NCI-H510A (cell line): ENCODE measurements at regions not wholly inside any gene's neighbourhood (a gene's known extent, or its start where the extent isn't known, plus 50 kb on each side); places are given as distances from the start of the nearest gene placed in this dataset.

ENCODE experiments used
- DNase-seq: peaks from one replicate; lab custom pipeline; 2025; lab: John Stamatoyannopoulos, UW

GRCh38 chr18:56278421-56279003 lies 359.9 kb downstream of the TXNL1 start:
- no peak for DNase-seq

- DNase-seq, result no peak
Measured at GRCh38 chr18:56276466-56276865, 361.9 kb downstream of the TXNL1 start.

- DNase-seq, result no peak
Measured at GRCh38 chr18:56273541-56274219, 364.7 kb downstream of the TXNL1 start.

GRCh38 chr18:56270671-56271250 lies 367.6 kb downstream of the TXNL1 start:
- no peak for DNase-seq

GRCh38 chr18:56269958-56270357 lies 368.4 kb downstream of the TXNL1 start:
- no peak for DNase-seq

- no peak for DNase-seq
Measured at GRCh38 chr18:56268952-56269351, 369.4 kb downstream of the TXNL1 start.

- DNase-seq, result no peak
Measured at GRCh38 chr18:56267334-56267733, 371.1 kb downstream of the TXNL1 start.

- no peak for DNase-seq
Measured at GRCh38 chr18:56258178-56258577, 380.2 kb downstream of the TXNL1 start.

- no peak for DNase-seq
Measured at GRCh38 chr18:56257205-56257604, 381.2 kb downstream of the TXNL1 start.

- DNase-seq, result no peak
Measured at GRCh38 chr18:56256659-56257058, 381.7 kb downstream of the TXNL1 start.

- DNase-seq, result no peak
Measured at GRCh38 chr18:56255381-56255780, 383.0 kb downstream of the TXNL1 start.

- no peak for DNase-seq
Measured at GRCh38 chr18:56252456-56252855, 385.9 kb downstream of the TXNL1 start.

GRCh38 chr18:56248610-56249235 lies 389.7 kb downstream of the TXNL1 start:
- DNase-seq, result no peak

- no peak for DNase-seq
Measured at GRCh38 chr18:56246916-56247315, 391.5 kb downstream of the TXNL1 start.

GRCh38 chr18:56245866-56246580 lies 392.4 kb downstream of the TXNL1 start:
- DNase-seq, result no peak

- DNase-seq, result no peak
Measured at GRCh38 chr18:56240405-56240804, 398.0 kb downstream of the TXNL1 start.

GRCh38 chr18:56238576-56238975 lies 399.8 kb downstream of the TXNL1 start:
- DNase-seq, result no peak

GRCh38 chr18:56235481-56236013 lies 402.8 kb downstream of the TXNL1 start:
- DNase-seq, result no peak

- DNase-seq, result no peak
Measured at GRCh38 chr18:56235071-56235470, 403.3 kb downstream of the TXNL1 start.

GRCh38 chr18:56233595-56233994 lies 404.8 kb downstream of the TXNL1 start:
- DNase-seq, result no peak

- no peak for DNase-seq
Measured at GRCh38 chr18:56226025-56226424, 412.4 kb downstream of the TXNL1 start.
